DMS 273 treated with DMSO at 0.1 percent for 48 hours (cell line): ENCODE measurements at regions not wholly inside any gene's neighbourhood (a gene's known extent, or its start where the extent isn't known, plus 50 kb on each side); places are given as distances from the start of the nearest gene placed in this dataset.
A peak's percentile ranks its signal among the peaks of the same experiment; 100 is the strongest.

Experiments used
- DNase-seq: peaks from one replicate; lab custom pipeline; 2025; lab: John Stamatoyannopoulos, UW

DNA sequence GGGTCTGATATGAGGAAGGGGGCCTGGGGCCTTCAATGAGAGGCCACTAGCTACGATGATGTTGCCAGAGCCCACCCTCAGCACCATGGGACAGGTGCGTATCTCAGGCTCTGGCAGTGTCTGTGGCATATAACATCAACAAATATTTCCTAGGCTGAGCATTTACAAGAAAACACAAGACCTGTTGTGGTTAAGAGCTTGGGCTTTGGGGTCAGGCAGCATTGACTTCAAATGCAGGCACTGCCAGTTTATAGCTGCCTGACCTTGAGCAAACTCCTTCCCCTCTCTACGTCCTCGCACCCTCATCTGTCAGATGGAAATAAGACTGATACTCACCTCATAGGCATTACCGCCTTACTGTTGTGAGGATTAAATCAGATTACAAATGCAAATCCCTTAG, 156.0 kb downstream of the KATNAL1 start:
- no peak for DNase-seq

DNA sequence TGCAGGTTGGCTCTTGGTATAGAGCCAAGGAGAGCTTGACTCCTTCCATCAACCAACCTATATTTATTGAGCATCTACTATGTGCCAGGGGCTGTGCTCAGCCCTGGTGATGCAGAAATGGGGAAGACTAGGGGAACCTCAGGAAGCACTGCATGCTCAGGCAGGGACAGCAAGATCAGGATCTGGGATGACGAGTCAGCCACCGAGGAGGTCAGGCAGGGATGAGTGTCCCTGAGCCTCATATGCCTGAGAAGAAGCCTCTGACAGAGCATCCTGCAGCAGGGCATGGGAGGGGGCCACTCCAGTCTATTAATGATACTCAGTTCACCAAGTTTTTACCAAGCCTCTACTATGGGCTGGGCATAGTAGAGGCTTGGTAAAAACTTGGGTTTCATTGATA, 158.1 kb downstream of the KATNAL1 start:
- DNase-seq, result no peak

DNA sequence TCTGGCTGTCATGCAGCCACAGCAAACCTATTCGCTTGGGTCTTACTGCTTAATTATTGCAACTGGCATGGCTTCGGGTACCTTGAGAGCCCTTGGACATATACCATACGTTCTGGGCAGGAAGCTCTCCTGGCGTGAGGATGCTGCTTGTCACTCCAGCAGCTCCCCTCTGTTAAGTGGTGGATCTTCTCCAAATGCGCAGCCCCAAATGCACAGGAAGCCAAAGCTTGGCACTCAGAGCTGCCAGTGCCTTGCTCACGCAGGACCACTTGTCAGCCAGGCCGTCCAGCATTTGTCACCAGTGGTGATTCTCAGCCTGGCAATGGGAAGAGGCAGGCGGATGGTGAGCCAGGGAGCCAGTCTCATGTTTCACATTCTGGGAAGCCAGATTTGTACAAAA, 158.6 kb downstream of the KATNAL1 start:
- DNase-seq, result no peak

- DNase-seq, result no peak
These were observed 159.1 kb downstream of the KATNAL1 start for GRCh38 chr13:30148171-30148754.

DNA sequence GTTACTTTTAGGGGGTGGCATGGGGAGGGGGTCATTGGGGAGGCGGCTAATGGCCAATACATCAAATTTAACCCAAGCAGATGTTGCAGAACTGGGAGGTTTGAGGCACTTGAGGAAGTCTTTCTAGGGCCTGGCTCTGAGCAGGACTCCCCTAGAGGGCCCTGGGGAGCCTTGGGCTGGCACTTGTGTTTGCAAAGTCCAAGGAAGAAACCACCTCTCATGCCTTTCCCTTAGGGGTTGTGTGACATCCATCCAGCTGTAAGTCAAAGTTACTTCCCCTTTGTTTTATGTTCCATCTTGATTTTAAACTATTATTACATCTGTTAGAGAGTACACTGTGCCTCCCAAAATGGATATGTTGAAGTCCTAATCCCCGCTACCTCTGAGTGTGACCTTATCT, 159.9 kb downstream of the KATNAL1 start:
- no peak for DNase-seq

DNA sequence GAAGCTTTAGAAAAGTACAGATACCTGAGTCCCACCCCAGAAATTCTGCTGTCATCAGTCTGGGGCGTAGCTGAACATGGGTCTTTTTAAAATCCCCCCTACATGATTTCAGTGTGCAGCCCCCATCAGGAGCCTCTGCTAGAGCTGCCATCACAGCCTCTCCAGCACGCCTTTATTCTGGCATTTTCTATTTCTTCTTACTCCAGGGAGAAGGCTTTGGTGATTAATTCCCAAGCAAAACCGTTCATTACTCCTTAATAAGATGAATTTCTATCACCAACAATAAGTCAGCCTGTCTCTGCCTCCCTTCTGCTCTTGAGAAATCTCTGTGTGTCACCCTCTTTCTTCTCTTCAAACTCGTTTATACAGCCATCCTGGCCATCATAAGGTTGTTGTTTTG, 160.3 kb downstream of the KATNAL1 start:
- DNase-seq, result no peak

GRCh38 chr13:30145709-30146367, 161.5 kb downstream of the KATNAL1 start:
- no peak for DNase-seq

DNA sequence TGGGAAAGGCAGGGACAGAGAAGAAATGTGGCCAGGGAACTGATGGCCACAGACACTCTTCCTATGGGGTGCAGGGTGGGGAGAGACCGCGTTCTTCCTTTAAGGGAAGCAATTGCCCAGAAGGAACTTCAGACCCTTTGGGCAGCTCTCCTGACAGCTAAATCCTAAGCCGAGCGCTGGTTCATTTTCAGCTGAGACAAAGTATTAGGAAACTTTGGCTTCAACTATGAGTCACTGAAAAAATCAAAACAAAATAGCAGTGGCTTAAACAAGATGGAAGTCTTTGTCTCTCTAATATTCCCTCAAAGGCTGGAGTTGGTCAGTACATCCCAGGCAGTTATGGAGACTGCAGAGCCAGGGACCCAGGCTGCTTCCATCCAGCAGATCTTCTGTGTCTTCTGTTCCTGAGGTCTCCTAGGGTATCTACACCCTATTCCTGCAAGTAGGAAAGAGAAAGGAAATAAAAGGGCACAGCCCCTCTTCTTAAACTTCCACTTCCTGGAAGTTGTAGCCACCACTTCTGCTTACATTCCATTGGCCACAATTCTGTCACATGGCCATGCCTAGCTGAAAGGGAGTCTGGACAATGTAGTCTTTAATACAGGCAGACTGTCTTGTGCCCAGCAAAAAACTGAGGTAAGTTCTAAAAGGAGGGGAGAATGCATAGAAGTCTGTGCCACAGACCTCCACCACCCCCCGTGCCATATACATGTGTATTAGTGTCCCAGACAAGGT, 163.5 kb downstream of the KATNAL1 start:
- no peak for DNase-seq

DNA sequence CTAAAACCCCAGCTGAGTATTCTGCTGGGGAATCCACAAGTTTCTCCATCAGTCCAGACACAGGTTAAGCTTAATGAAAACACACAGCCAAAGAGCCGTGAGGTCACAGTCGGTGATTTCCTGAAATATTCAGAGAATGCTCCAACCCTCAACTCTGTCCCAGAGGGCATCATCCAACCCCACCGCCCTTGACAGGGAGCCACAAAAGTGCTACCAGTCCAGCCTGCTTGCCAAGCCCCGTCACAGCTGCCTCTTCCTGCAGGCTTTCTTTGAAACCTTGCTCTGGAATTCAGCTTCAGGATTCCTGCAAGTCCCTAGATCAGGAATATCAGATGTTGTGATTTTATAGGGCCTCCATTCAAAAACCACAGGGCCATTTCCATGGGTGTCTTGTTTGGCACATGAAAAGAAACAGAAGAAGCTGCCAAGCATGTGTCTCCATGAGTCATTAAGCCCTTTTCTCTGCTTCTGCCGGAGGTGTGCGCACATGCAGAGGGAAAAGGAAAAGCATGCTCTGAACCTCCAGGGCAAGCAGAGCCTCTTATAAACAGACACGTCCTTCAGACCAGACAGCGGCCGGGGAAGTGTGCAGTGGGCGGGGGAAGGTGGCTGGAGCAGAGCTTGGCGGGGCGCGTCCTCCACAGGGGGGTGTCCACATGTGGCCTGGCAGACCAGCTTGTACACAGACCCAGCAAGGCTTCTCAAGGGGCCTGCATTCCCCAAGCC, 164.7 kb downstream of the KATNAL1 start:
- no peak for DNase-seq

- no peak for DNase-seq
These were observed 165.4 kb downstream of the KATNAL1 start for GRCh38 chr13:30141775-30142485.

GRCh38 chr13:30140973-30141372, 166.4 kb downstream of the KATNAL1 start:
- DNase-seq, result no peak

DNA sequence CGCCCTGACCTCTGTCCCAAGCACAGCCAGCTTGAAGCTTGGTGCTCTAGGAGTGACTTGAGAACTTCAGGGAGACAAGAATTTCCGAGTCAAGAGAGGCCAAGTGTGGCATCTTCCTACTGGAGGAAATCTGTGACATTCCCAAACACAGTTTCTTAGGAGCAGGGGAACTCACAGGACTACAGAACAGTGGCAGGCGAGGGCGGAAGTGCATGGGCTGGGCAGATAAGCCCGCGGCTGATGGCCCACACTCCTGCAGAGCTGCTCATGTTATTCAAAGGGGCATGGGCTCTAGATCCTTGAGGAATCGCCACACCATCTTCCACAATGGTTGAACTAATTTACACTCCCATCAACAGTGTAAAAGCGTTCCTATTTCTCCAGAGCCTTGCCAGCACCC, 168.8 kb downstream of the KATNAL1 start:
- DNase-seq, result no peak

DNA sequence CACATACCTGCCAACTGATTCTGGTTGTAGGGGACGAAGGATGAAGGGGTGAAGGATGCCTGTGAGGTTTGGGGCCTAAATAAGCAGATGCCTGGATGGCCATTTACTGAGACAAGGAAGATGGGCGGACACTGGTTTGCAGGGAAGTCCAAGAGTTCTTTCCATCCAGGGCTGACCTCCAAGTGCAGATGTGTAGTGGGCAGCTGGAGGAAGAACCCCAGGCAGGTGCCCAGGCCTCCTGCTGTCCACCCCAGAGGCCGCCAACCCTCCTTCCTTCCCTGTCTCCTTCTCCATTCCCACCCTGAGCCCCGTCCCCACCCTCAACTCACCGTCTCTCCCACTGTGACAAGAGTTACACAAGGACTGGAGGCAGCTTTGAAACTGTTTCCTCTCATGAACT, 171.5 kb downstream of the KATNAL1 start:
- no peak for DNase-seq

GRCh38 chr13:30135351-30135750, 172.0 kb downstream of the KATNAL1 start:
- no peak for DNase-seq

GRCh38 chr13:30134578-30134977, 172.8 kb downstream of the KATNAL1 start:
- DNase-seq, result no peak

DNA sequence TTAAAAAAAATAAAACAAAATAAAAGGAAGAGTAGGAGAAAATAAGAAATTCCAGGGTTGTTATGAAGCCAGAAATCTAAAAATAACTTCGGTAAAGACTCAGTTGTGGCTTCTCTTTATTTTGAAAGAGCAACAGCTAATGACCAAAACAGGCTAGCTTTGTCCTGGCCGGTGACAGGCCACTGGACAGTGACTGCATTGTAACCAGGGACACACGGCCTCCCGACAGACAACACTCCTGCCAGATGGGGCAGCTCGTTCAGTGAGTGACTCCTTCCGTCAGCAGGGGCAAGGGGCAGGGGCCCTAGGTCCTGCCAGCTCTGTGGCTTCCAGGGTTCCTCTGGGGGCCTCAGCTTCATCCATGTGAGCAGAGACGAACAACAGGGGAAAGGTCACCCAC, 173.4 kb downstream of the KATNAL1 start:
- DNase-seq, result no peak

DNA sequence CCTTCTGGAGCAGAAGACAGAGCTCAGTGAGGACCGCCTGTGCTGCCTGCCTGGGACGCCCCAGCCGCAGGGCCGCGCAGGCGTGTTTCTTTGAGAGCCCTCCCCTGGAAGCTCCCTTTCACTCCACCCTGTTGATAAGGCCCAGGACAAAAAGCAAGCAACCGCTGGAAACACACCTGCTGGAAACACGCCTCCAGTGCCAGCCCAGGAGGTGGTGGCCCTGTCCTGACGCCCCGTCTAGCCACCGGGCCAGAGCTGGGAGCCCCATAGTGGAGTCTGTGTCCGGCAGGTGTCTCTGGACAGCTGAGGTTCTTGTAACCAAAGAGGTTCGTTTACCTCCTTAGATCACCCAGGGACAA, 173.8 kb downstream of the KATNAL1 start:
- no peak for DNase-seq

GRCh38 chr13:30132623-30133553, 174.5 kb downstream of the KATNAL1 start:
- DNase-seq, result peak; percentile 74

GRCh38 chr13:30129411-30129810, 177.9 kb downstream of the KATNAL1 start:
- DNase-seq, result peak; percentile 39

DNA sequence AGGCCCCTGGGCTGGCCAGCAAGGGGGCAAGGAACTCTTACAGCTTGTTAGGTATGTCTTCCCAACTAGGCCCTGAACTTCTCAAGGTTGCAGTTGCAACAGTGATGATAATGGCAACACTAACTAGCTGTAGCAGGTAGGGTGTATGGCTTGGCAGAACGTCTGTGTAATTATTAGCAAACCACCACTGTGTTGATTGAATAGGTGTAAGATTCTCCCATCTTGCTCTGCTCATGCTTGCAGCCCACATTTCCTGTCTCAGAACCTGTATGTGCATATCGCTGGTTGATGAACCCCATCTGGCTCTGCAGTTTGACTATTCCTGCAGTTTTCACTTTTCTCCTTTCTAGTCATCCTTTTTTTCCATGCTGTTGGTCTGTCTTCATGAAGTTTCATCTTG, 178.8 kb downstream of the KATNAL1 start:
- DNase-seq, result no peak

DNA sequence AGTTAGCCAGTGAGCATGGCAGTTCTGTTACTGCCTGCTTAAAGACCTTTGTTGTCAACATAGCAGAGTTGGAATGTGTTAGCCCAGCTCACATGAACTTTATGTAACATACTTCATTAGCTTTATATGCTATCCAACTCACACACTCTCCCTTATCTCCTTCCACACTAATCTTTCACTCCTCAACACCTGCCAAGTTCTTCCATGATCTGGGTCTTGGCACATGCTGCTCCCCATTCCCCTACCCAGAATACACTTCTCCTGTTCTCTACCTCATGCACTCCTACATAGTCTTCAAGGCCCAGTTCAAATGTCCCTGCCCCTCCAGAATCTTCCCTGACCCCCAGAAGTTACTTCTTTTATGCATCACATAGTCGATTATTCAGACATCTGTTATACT, 179.3 kb downstream of the KATNAL1 start:
- no peak for DNase-seq
